ENCODE measurements at regions not wholly inside any gene's neighbourhood (a gene's known extent, or its start where the extent isn't known, plus 50 kb on each side); places are given as distances from the start of the nearest gene placed in this dataset.

- H3K27me3 ChIP-seq (ENCODE audit: control insufficient read depth, insufficient read depth, low read length), result no peaks in the 10 kb centered on the region
- ATAC-seq, result no peak
- H3K4me1 ChIP-seq (ENCODE audit: control insufficient read depth, insufficient read depth, low read length), result no peaks in the 10 kb centered on the region
- CTCF ChIA-PET, result interaction anchor here (0.6 kb wide), 1 partner anchor 189 kb away, joined by 3 read pairs; no protein-coding TSS in a partner anchor
- intact Hi-C loops (cut with micrococcal nuclease; ENCODE audit: unreplicated experiment), result no loop called here
- in situ Hi-C loops (cut with HindIII; ENCODE audit: low pct_unique_long_range_greater_than_20kb, low sequenced_read_pairs), result no loop called here
- H3K9me3 ChIP-seq (ENCODE audit: control insufficient read depth, insufficient read depth, low read depth, low read length), result no peaks in the 10 kb centered on the region
- POLR2A ChIA-PET, result no interaction called here
- no peak overlapping the region for H3K27ac ChIP-seq (ENCODE audit: low read length)
- no peaks in the 10 kb centered on the region for H3K36me3 ChIP-seq (ENCODE audit: control insufficient read depth, insufficient read depth, low read length)
- H3K4me3 ChIP-seq (ENCODE audit: low read depth in 2 of 2, low read length in 2 of 2), result no peak overlapping the region
- no peak for DNase-seq (ENCODE audit: low read depth, low spot score)
- BruUV-seq (replicated peaks), result no TSS peak
- TF ChIP-seq CTCF (IDR thresholded peaks at IDR 0.05), result no peak
- no peak for TF ChIP-seq REST (IDR thresholded peaks at IDR 0.05; ENCODE audit: insufficient read depth in 1 of 2, low read depth in 2 of 2, low read length in 1 of 2)
- no peak for TF ChIP-seq POLR2AphosphoS5 (IDR thresholded peaks at IDR 0.05; ENCODE audit: low read depth, low read length)
- no peak for TF ChIP-seq SIN3A (IDR thresholded peaks at IDR 0.05; ENCODE audit: borderline replicate concordance, insufficient read depth, low read depth, low read length)
- TF ChIP-seq TCF7L2 (IDR thresholded peaks at IDR 0.05; ENCODE audit: low read depth, low read length), result no peak
Observed at GRCh38 chr9:29669613-29670012, 2096.3 kb upstream of the C9orf72 start.

GRCh38 chr9:29685531-29685930 is 2112.2 kb upstream of the C9orf72 start:
- H3K9me3 ChIP-seq (ENCODE audit: control insufficient read depth, insufficient read depth, low read depth, low read length), result no peaks in the 10 kb centered on the region
- H3K4me1 ChIP-seq (ENCODE audit: control insufficient read depth, insufficient read depth, low read length), result no peaks in the 10 kb centered on the region
- H3K27ac ChIP-seq (ENCODE audit: low read length), result no peak overlapping the region
- ATAC-seq (no peak), DNase-seq (ENCODE audit: low read depth, low spot score) (no peak)
- in situ Hi-C loops (cut with HindIII; ENCODE audit: low pct_unique_long_range_greater_than_20kb, low sequenced_read_pairs), result no loop called here
- TF ChIP-seq SIN3A (IDR thresholded peaks at IDR 0.05; ENCODE audit: borderline replicate concordance, insufficient read depth, low read depth, low read length) (no peak), CTCF (IDR thresholded peaks at IDR 0.05) (no peak), POLR2AphosphoS5 (IDR thresholded peaks at IDR 0.05; ENCODE audit: low read depth, low read length) (no peak), REST (IDR thresholded peaks at IDR 0.05; ENCODE audit: insufficient read depth in 1 of 2, low read depth in 2 of 2, low read length in 1 of 2) (no peak), TCF7L2 (IDR thresholded peaks at IDR 0.05; ENCODE audit: low read depth, low read length) (no peak)
- intact Hi-C loops (cut with micrococcal nuclease; ENCODE audit: unreplicated experiment), result no loop called here
- POLR2A ChIA-PET, result no interaction called here
- no peaks in the 10 kb centered on the region for H3K36me3 ChIP-seq (ENCODE audit: control insufficient read depth, insufficient read depth, low read length)
- CTCF ChIA-PET, result no interaction called here
- BruUV-seq (replicated peaks), result no TSS peak
- no peaks in the 10 kb centered on the region for H3K27me3 ChIP-seq (ENCODE audit: control insufficient read depth, insufficient read depth, low read length)
- no peak overlapping the region for H3K4me3 ChIP-seq (ENCODE audit: low read depth in 2 of 2, low read length in 2 of 2)
